GM23248 (cell line): ENCODE measurements at regions not wholly inside any gene's neighbourhood (a gene's known extent, or its start where the extent isn't known, plus 50 kb on each side); places are given as distances from the start of the nearest gene placed in this dataset.

Experiments
- DNase-seq: peaks from one replicate; pipeline ENCODE4 v3.0.0-alpha.2; 2015
- H2AFZ ChIP-seq: fragments of 200-600 bp; sonication (generic); 2 replicates; pipeline ENCODE4 v1.6.1; 2016; ENCODE audit warnings: antibody characterized with exemption
- H3F3A ChIP-seq: fragments of 200-600 bp; sonication (generic); 2 replicates; pipeline ENCODE4 v1.6.1; 2016; ENCODE audit warnings: mild to moderate bottlenecking, antibody characterized with exemption, mixed run types; ENCODE audit not compliant: insufficient read depth
- H3K27ac ChIP-seq: fragments of 200-600 bp; sonication (generic); 2 replicates; pipeline ENCODE4 v1.5.1; 2016; ENCODE audit warnings: mild to moderate bottlenecking
- H3K27me3 ChIP-seq: fragments of 200-600 bp; sonication (generic); replicated peaks from 2 replicates; pipeline ENCODE4 v1.6.1; 2016; ENCODE audit warnings: mild to moderate bottlenecking; ENCODE audit not compliant: insufficient read depth
- H3K36me3 ChIP-seq: fragments of 200-600 bp; sonication (generic); 2 replicates; pipeline ENCODE4 v1.6.1; 2016; ENCODE audit warnings: low read depth, mild to moderate bottlenecking
- H3K4me1 ChIP-seq: fragments of 200-600 bp; sonication (generic); 2 replicates; pipeline ENCODE4 v1.6.1; 2016; ENCODE audit warnings: mild to moderate bottlenecking; ENCODE audit not compliant: insufficient read depth
- H3K4me2 ChIP-seq: fragments of 200-600 bp; sonication (generic); one replicate; pipeline ENCODE4 v1.6.1; 2016; ENCODE audit warnings: mild to moderate bottlenecking; ENCODE audit not compliant: unreplicated experiment
- H3K4me3 ChIP-seq: fragments of 200-600 bp; sonication (generic); 2 replicates; pipeline ENCODE4 v1.5.1; 2016; ENCODE audit warnings: mild to moderate bottlenecking
- H3K79me2 ChIP-seq: fragments of 200-600 bp; sonication (generic); 2 replicates; pipeline ENCODE4 v1.6.1; 2016; ENCODE audit warnings: mild to moderate bottlenecking; ENCODE audit not compliant: insufficient read depth
- H3K9ac ChIP-seq: fragments of 200-600 bp; sonication (generic); 2 replicates; pipeline ENCODE4 v1.6.1; 2016; ENCODE audit warnings: mild to moderate bottlenecking
- H3K9me2 ChIP-seq: fragments of 200-600 bp; sonication (generic); 2 replicates; pipeline ENCODE4 v1.6.1; 2016; ENCODE audit warnings: mixed run types, mild to moderate bottlenecking, moderate library complexity; ENCODE audit not compliant: insufficient read depth
- H3K9me3 ChIP-seq: fragments of 200-600 bp; sonication (generic); one replicate; pipeline ENCODE4 v1.6.1; 2017; ENCODE audit warnings: low read depth
- H4K20me1 ChIP-seq: fragments of 200-600 bp; sonication (generic); 2 replicates; pipeline ENCODE4 v1.6.0; 2016; ENCODE audit not compliant: insufficient read depth
- EZH2 ChIP-seq: fragments of 200-600 bp; sonication (generic); IDR thresholded peaks from 2 replicates; pipeline ENCODE4 v1.6.1; 2018; ENCODE audit warnings: antibody characterized with exemption, mild to moderate bottlenecking; ENCODE audit not compliant: insufficient read depth, poor library complexity, severe bottlenecking
- EZH2phosphoT487 ChIP-seq: fragments of 200-600 bp; sonication (generic); IDR thresholded peaks from 2 replicates; pipeline ENCODE4 v1.6.1; 2018; ENCODE audit warnings: antibody characterized with exemption, moderate library complexity, mild to moderate bottlenecking, low read depth; ENCODE audit not compliant: insufficient read depth
- WGBS, 2 experiments: methylation state at CpG; one replicate each; pipeline ENCODE4 v1.1.6; 2015 to 2017; ENCODE audit warnings: low lambda C conversion rate in 2 of 2, low coverage in 1 of 2; ENCODE audit errors: missing lambda C conversion rate in 2 of 2; 5-methylcytosine and 5-hydroxymethylcytosine counted together
- in situ Hi-C: fragments of 300-500 bp; cut with MboI; formaldehyde crosslinking; loops from 2 replicates; pipeline ENCODE4 v1.15.0; 2020

- Histone ChIP-seq H3F3A (no peaks in the 10 kb centered on the region), H3K4me2 (no peak overlapping the region), H3K79me2 (no peaks in the 10 kb centered on the region), H2AFZ (no peak overlapping the region), H3K4me3 (no peak overlapping the region), H3K27me3 (no peaks in the 10 kb centered on the region), H3K9me2 (no peaks in the 10 kb centered on the region), H3K9ac (no peak overlapping the region), H3K36me3 (no peaks in the 10 kb centered on the region), H3K27ac (no peak overlapping the region), H4K20me1 (no peaks in the 10 kb centered on the region), H3K9me3 (no peaks in the 10 kb centered on the region), H3K4me1 (no peaks in the 10 kb centered on the region)
- in situ Hi-C loops, result no loop called here
- DNase-seq, result peak; percentile 61
- no peak for TF ChIP-seq EZH2phosphoT487
- TF ChIP-seq EZH2, result no peak
- 30 to 32% methylated on average over 11 of the region's 11 CpGs for whole genome bisulfite sequencing, 2 experiments
Observed at GRCh38 chr18:72672364-72673184, 128.4 kb upstream of the CBLN2 start.

- Histone ChIP-seq H4K20me1 (no peaks in the 10 kb centered on the region), H3K9me3 (no peaks in the 10 kb centered on the region), H3K27me3 (no peaks in the 10 kb centered on the region), H3K79me2 (no peaks in the 10 kb centered on the region), H3K4me3 (no peak overlapping the region), H3K4me1 (no peaks in the 10 kb centered on the region), H3K36me3 (no peaks in the 10 kb centered on the region), H3K4me2 (no peak overlapping the region), H3K9ac (no peak overlapping the region), H3K27ac (no peak overlapping the region), H2AFZ (no peak overlapping the region), H3F3A (no peaks in the 10 kb centered on the region), H3K9me2 (no peaks in the 10 kb centered on the region)
- TF ChIP-seq EZH2, result no peak
- no peak for TF ChIP-seq EZH2phosphoT487
- in situ Hi-C loops, result no loop called here
- no peak for DNase-seq
- 9 to 15% methylated on average over 6 of the region's 6 CpGs for WGBS, 2 experiments
Observed at GRCh38 chr18:72667932-72668331, 123.8 kb upstream of the CBLN2 start.

- H3K9me2 ChIP-seq, result no peaks in the 10 kb centered on the region
- no peaks in the 10 kb centered on the region for H3K4me1 ChIP-seq
- H3K79me2 ChIP-seq, result no peaks in the 10 kb centered on the region
- H3K36me3 ChIP-seq, result no peaks in the 10 kb centered on the region
- no peak overlapping the region for H2AFZ ChIP-seq
- no peak overlapping the region for H3K4me3 ChIP-seq
- no peak overlapping the region for H3K9ac ChIP-seq
- in situ Hi-C loops, result no loop called here
- H3F3A ChIP-seq, result no peaks in the 10 kb centered on the region
- H4K20me1 ChIP-seq, result no peaks in the 10 kb centered on the region
- no peak overlapping the region for H3K4me2 ChIP-seq
- DNase-seq, result peak; percentile 20
- no peaks in the 10 kb centered on the region for H3K9me3 ChIP-seq
- whole genome bisulfite sequencing, 2 experiments, result 33 to 43% methylated on average over 3 of the region's 3 CpGs
- TF ChIP-seq EZH2phosphoT487 (no peak), EZH2 (no peak)
- no peak overlapping the region for H3K27ac ChIP-seq
- no peaks in the 10 kb centered on the region for H3K27me3 ChIP-seq
Observed at GRCh38 chr18:72652990-72653593, 109.0 kb upstream of the CBLN2 start.

DNA sequence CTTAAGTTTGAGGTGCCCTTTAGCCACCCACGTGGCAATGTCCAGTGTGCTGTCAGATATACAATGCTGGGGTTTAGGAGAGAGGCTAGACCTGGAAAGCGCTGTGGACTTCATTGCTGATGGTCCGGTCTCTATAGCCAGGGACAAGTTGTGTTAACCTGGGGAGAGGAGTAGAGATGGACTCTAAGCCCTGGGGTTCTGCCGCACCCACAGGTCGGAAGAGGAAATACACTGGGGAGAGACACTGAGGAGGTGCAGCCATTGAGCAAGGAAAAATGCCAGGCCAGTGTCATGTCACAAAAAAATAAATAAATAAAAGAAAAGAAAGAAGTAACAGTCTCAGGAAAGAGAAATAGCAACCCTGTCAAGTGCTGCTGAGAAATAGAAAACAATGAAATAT is 106.9 kb upstream of the CBLN2 start:
- H3K4me3 ChIP-seq, result no peak overlapping the region
- no peak overlapping the region for H3K4me2 ChIP-seq
- no peaks in the 10 kb centered on the region for H3K9me3 ChIP-seq
- no peaks in the 10 kb centered on the region for H3F3A ChIP-seq
- 46 to 57% methylated on average over 5 of the region's 5 CpGs for WGBS, 2 experiments
- H3K27ac ChIP-seq, result no peak overlapping the region
- no peak overlapping the region for H3K9ac ChIP-seq
- no peaks in the 10 kb centered on the region for H3K9me2 ChIP-seq
- no peak overlapping the region for H2AFZ ChIP-seq
- H3K4me1 ChIP-seq, result no peaks in the 10 kb centered on the region
- no peak for TF ChIP-seq EZH2phosphoT487
- no peak for TF ChIP-seq EZH2
- no peaks in the 10 kb centered on the region for H4K20me1 ChIP-seq
- in situ Hi-C loops, result no loop called here
- H3K36me3 ChIP-seq, result no peaks in the 10 kb centered on the region
- no peaks in the 10 kb centered on the region for H3K79me2 ChIP-seq
- H3K27me3 ChIP-seq, result no peaks in the 10 kb centered on the region
- no peak for DNase-seq
